H9 (cell line): ENCODE measurements at regions not wholly inside any gene's neighbourhood (a gene's known extent, or its start where the extent isn't known, plus 50 kb on each side); places are given as distances from the start of the nearest gene placed in this dataset.

Source experiments
- DNase-seq: peaks from one replicate; pipeline ENCODE4 v3.0.0-alpha.2; 2017
- H2AFZ ChIP-seq: one replicate; pipeline ENCODE4 v1.6.1; 2013; ENCODE audit warnings: mild to moderate bottlenecking, low read length, control low read depth, moderate library complexity
- H2AK5ac ChIP-seq: 2 replicates; pipeline ENCODE4 v1.6.1; 2013; ENCODE audit warnings: low read length, control low read depth, mixed read lengths; ENCODE audit not compliant: insufficient read length
- H2BK120ac ChIP-seq: one replicate; pipeline ENCODE4 v1.6.1; 2013; ENCODE audit warnings: low read depth, mild to moderate bottlenecking, low read length, control low read depth, inconsistent platforms; ENCODE audit not compliant: poor library complexity, severe bottlenecking
- H2BK12ac ChIP-seq: 2 replicates; pipeline ENCODE4 v1.6.1; 2013; ENCODE audit warnings: low read length, control low read depth, mixed read lengths, low read depth; ENCODE audit not compliant: insufficient read length
- H2BK15ac ChIP-seq: 2 replicates; pipeline ENCODE4 v1.6.1; 2013; ENCODE audit warnings: low read depth, low read length, control low read depth
- H2BK20ac ChIP-seq: one replicate; pipeline ENCODE4 v1.6.1; 2013; ENCODE audit warnings: low read depth, mild to moderate bottlenecking, low read length, control low read depth, inconsistent platforms; ENCODE audit not compliant: poor library complexity, severe bottlenecking
- H2BK5ac ChIP-seq: 2 replicates; pipeline ENCODE4 v1.6.1; 2013; ENCODE audit warnings: low read length, control low read depth, mixed read lengths; ENCODE audit not compliant: insufficient read length
- H3K14ac ChIP-seq: 2 replicates; pipeline ENCODE4 v1.6.1; 2013; ENCODE audit warnings: low read length, control low read depth; ENCODE audit not compliant: insufficient read depth
- H3K18ac ChIP-seq: 2 replicates; pipeline ENCODE4 v1.6.1; 2013; ENCODE audit warnings: low read depth, mild to moderate bottlenecking, mixed read lengths, low read length, control low read depth; ENCODE audit not compliant: insufficient read length
- H3K23ac ChIP-seq: 2 replicates; pipeline ENCODE4 v1.6.1; 2013; ENCODE audit warnings: low read length, control low read depth, mixed read lengths, low read depth; ENCODE audit not compliant: insufficient read length
- H3K23me2 ChIP-seq: 2 replicates; pipeline ENCODE4 v1.6.1; 2013; ENCODE audit warnings: low read depth, mild to moderate bottlenecking, mixed read lengths, low read length, control low read depth; ENCODE audit not compliant: insufficient read length, poor library complexity, severe bottlenecking
- H3K27ac ChIP-seq: 2 replicates; pipeline ENCODE4 v1.5.1; 2013; ENCODE audit warnings: low read length, control low read depth, mixed read lengths, low read depth; ENCODE audit not compliant: insufficient read length
- H3K27me3 ChIP-seq: 2 replicates; pipeline ENCODE4 v1.6.1; 2013; ENCODE audit warnings: low read length, control low read depth, inconsistent platforms; ENCODE audit not compliant: insufficient read depth
- H3K4ac ChIP-seq: 2 replicates; pipeline ENCODE4 v1.6.1; 2013; ENCODE audit warnings: low read depth, mild to moderate bottlenecking, control low read depth, inconsistent platforms, low read length, moderate library complexity
- H3K4me1 ChIP-seq: 2 replicates; pipeline ENCODE4 v1.6.1; 2013; ENCODE audit warnings: low read length, control low read depth, inconsistent platforms; ENCODE audit not compliant: insufficient read depth
- H3K4me2 ChIP-seq: 2 replicates; pipeline ENCODE4 v1.6.1; 2013; ENCODE audit warnings: low read length, control low read depth, mixed read lengths; ENCODE audit not compliant: insufficient read length, insufficient read depth
- H3K56ac ChIP-seq: 2 replicates; pipeline ENCODE4 v1.6.1; 2013; ENCODE audit warnings: low read depth, mild to moderate bottlenecking, mixed read lengths, low read length, control low read depth; ENCODE audit not compliant: insufficient read length
- H3K79me1 ChIP-seq: 2 replicates; pipeline ENCODE4 v1.6.1; 2013; ENCODE audit warnings: low read depth, mild to moderate bottlenecking, moderate library complexity, low read length, control low read depth, inconsistent platforms; ENCODE audit not compliant: insufficient read depth, poor library complexity, severe bottlenecking
- H3K79me2 ChIP-seq: 2 replicates; pipeline ENCODE4 v1.6.1; 2013; ENCODE audit warnings: low read length, control low read depth, inconsistent platforms; ENCODE audit not compliant: insufficient read depth
- H3K9ac ChIP-seq: 2 replicates; pipeline ENCODE4 v1.6.1; 2013; ENCODE audit warnings: low read length, control low read depth, mixed read lengths; ENCODE audit not compliant: insufficient read length; ENCODE audit errors: extremely low read depth
- H3K9me3 ChIP-seq: one replicate; pipeline ENCODE4 v1.6.1; 2013; ENCODE audit warnings: low read depth, low read length, inconsistent platforms; ENCODE audit not compliant: control insufficient read depth
- H3T11ph ChIP-seq: one replicate; pipeline ENCODE4 v1.6.1; 2013; ENCODE audit warnings: mild to moderate bottlenecking, low read length, control low read depth, inconsistent platforms
- H4K20me1 ChIP-seq: one replicate; pipeline ENCODE4 v1.6.1; 2013; ENCODE audit not compliant: control insufficient read depth, insufficient read length, insufficient read depth
- H4K5ac ChIP-seq: 2 replicates; pipeline ENCODE4 v1.6.1; 2013; ENCODE audit warnings: low read depth, mild to moderate bottlenecking, mixed read lengths, low read length, control low read depth; ENCODE audit not compliant: insufficient read length
- H4K8ac ChIP-seq: replicated peaks from 2 replicates; pipeline ENCODE4 v1.6.1; 2013; ENCODE audit warnings: low read length, control low read depth, mixed read lengths, low read depth; ENCODE audit not compliant: insufficient read length
- H4K91ac ChIP-seq: 2 replicates; pipeline ENCODE4 v1.6.1; 2013; ENCODE audit warnings: low read depth, mild to moderate bottlenecking, moderate library complexity, mixed read lengths, low read length, control low read depth; ENCODE audit not compliant: insufficient read length
- H3K27ac Mint-ChIP-seq, 3 experiments: 2 replicates in 2 of 3; 3 replicates in 1 of 3; pipeline ENCODE4 v1.8.0; 2020 to 2021; ENCODE audit warnings: mixed read lengths in 3 of 3, mild to moderate bottlenecking in 1 of 3, moderate library complexity in 1 of 3
- H3K27me3 Mint-ChIP-seq: 2 replicates; pipeline ENCODE4 v1.8.0; 2021; ENCODE audit warnings: low read depth, mild to moderate bottlenecking, moderate library complexity, mixed read lengths
- H3K36me3 Mint-ChIP-seq, 3 experiments: 2 replicates in 2 of 3; 3 replicates in 1 of 3; pipeline ENCODE4 v1.8.0; 2020 to 2021; ENCODE audit warnings: low read depth in 3 of 3, mixed read lengths in 3 of 3; ENCODE audit not compliant: insufficient read depth in 1 of 3
- H3K4me1 Mint-ChIP-seq, 2 experiments: 2 replicates each; pipeline ENCODE4 v1.8.0; 2020; ENCODE audit warnings: mixed read lengths in 2 of 2
- H3K4me3 Mint-ChIP-seq, 2 experiments: 2 replicates in 1 of 2; 3 replicates in 1 of 2; pipeline ENCODE4 v1.8.0; 2020 to 2021; ENCODE audit warnings: mild to moderate bottlenecking in 2 of 2, mixed read lengths in 2 of 2, moderate library complexity in 1 of 2
- H3K9me3 Mint-ChIP-seq, 2 experiments: 2 replicates in 1 of 2; 3 replicates in 1 of 2; pipeline ENCODE4 v1.8.0; 2020; ENCODE audit warnings: mild to moderate bottlenecking in 2 of 2, mixed read lengths in 2 of 2, moderate library complexity in 1 of 2
- WGBS: extraction: QIAGEN DNeasy Blood & Tissue Kit; methylation state at CpG from one replicate; pipeline ENCODE4 v1.1.7; 2013; ENCODE audit warnings: missing lambda C conversion rate, low lambda C conversion rate, mixed read lengths; ENCODE audit not compliant: insufficient read length; ENCODE audit errors: extremely low coverage; 5-methylcytosine and 5-hydroxymethylcytosine counted together
- TF ChIP-seq, protein P1 (sequence below): fragments of 200-600 bp; sonication (generic); conservative IDR thresholded peaks from 3 replicates; pipeline ENCODE4 v1.8.0; 2021; ENCODE audit warnings: antibody characterized with exemption, mild to moderate bottlenecking

DNA sequence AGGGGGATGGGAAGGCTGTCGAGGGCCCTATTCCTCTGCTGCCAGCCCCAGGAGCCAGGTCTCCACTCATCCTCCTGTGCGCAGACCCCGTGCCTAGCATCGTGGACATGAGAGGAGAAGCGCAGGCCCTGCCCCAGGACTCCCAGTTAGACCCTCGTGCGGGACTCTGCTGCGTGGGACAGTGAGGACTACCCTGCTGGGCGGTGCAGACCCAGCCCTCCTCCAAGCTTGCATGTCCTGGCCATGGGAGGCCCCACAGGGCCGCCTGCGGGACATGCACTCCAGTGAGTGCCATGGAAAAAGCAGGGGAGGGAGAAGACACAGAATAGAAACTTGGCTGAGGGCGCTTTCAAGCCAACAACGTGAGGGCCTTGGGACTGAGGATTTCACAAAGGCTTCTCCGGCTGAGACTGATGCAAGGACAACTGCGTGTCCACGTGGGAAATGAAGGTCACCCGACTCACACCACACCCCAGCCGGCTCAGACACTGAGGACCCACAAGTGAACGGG lies 62.6 kb upstream of the IQSEC1 start:
- Histone ChIP-seq H3K56ac (no peak overlapping the region), H3K4me1 (no peaks in the 10 kb centered on the region), H2AFZ (no peak overlapping the region), H3K79me2 (no peaks in the 10 kb centered on the region), H3K4ac (no peak overlapping the region), H2BK20ac (no peak overlapping the region), H3K79me1 (no peaks in the 10 kb centered on the region), H3K9me3 (no peaks in the 10 kb centered on the region), H4K91ac (no peak overlapping the region), H2BK5ac (no peak overlapping the region), H3T11ph (no peak overlapping the region), H3K4me2 (no peak overlapping the region), H3K27ac (no peak overlapping the region), H3K27me3 (no peaks in the 10 kb centered on the region), H2BK120ac (no peak overlapping the region), H3K14ac (peak overlapping the region; percentile 62; the same call in 1 of the 2 replicates), H3K9ac (no peak overlapping the region), H2BK12ac (no peak overlapping the region), H4K5ac (no peak overlapping the region), H2BK15ac (no peak overlapping the region), H2AK5ac (no peak overlapping the region), H3K18ac (no peak overlapping the region), H3K23ac (no peak overlapping the region), H4K8ac (no peak overlapping the region), H4K20me1 (no peaks in the 10 kb centered on the region), H3K23me2 (no peaks in the 10 kb centered on the region)
- TF ChIP-seq, protein P1, sequence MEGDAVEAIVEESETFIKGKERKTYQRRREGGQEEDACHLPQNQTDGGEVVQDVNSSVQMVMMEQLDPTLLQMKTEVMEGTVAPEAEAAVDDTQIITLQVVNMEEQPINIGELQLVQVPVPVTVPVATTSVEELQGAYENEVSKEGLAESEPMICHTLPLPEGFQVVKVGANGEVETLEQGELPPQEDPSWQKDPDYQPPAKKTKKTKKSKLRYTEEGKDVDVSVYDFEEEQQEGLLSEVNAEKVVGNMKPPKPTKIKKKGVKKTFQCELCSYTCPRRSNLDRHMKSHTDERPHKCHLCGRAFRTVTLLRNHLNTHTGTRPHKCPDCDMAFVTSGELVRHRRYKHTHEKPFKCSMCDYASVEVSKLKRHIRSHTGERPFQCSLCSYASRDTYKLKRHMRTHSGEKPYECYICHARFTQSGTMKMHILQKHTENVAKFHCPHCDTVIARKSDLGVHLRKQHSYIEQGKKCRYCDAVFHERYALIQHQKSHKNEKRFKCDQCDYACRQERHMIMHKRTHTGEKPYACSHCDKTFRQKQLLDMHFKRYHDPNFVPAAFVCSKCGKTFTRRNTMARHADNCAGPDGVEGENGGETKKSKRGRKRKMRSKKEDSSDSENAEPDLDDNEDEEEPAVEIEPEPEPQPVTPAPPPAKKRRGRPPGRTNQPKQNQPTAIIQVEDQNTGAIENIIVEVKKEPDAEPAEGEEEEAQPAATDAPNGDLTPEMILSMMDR: no peak
- no CpG with 5 or more reads among the region's 19 CpGs for WGBS
- H3K4me3 Mint-ChIP-seq: no peak overlapping the region
- H3K9me3 Mint-ChIP-seq: no peaks in the 10 kb centered on the region
- no peaks in the 10 kb centered on the region; a peak in 1 of 7 replicates for H3K36me3 Mint-ChIP-seq
- H3K27ac Mint-ChIP-seq: no peak overlapping the region; a peak in 1 of 7 replicates
- peaks cover 3% of the 10 kb centered on the region for H3K27me3 Mint-ChIP-seq
- H3K4me1 Mint-ChIP-seq: peaks cover 5 to 14% of the 10 kb centered on the region in 2 experiments; a peak in 3 of 4 replicates
- DNase-seq: peak; percentile 27
